ENCODE measurements at regions not wholly inside any gene's neighbourhood (a gene's known extent, or its start where the extent isn't known, plus 50 kb on each side); places are given as distances from the start of the nearest gene placed in this dataset.

- DNase-seq = no peak
- POLR2A ChIA-PET = no interaction called here
- CTCF ChIA-PET = no interaction called here
- Mint-ChIP-seq H3K36me3 (ENCODE audit: low read depth) (no peaks in the 10 kb centered on the region), H3K27me3 (peaks cover 5% of the 10 kb centered on the region), H3K4me1 (ENCODE audit: low read depth) (no peaks in the 10 kb centered on the region), H3K4me3 (no peak overlapping the region), H3K27ac (no peak overlapping the region), H3K9me3 (peaks cover 1% of the 10 kb centered on the region)
- no peak for TF ChIP-seq CTCF (IDR thresholded peaks at IDR 0.05)
- ATAC-seq = no peak
- intact Hi-C loops (cut with micrococcal nuclease) = no loop called here
Measured at GRCh38 chr7:156151658-156152057, 339.4 kb upstream of the SHH start.

- POLR2A ChIA-PET = no interaction called here
- H3K4me1 Mint-ChIP-seq (ENCODE audit: low read depth) = no peaks in the 10 kb centered on the region
- no peaks in the 10 kb centered on the region for H3K36me3 Mint-ChIP-seq (ENCODE audit: low read depth)
- H3K9me3 Mint-ChIP-seq = peaks cover 1% of the 10 kb centered on the region
- TF ChIP-seq CTCF (IDR thresholded peaks at IDR 0.05) = no peak
- intact Hi-C loops (cut with micrococcal nuclease) = no loop called here
- H3K27me3 Mint-ChIP-seq = peaks cover 5% of the 10 kb centered on the region
- CTCF ChIA-PET = no interaction called here
- DNase-seq = no peak
- H3K27ac Mint-ChIP-seq = no peak overlapping the region
- H3K4me3 Mint-ChIP-seq = no peak overlapping the region
- no peak for ATAC-seq
Measured at GRCh38 chr7:156151078-156151477, 338.8 kb upstream of the SHH start.

- Mint-ChIP-seq H3K9me3 (peaks cover 1% of the 10 kb centered on the region), H3K4me3 (no peak overlapping the region), H3K27ac (no peak overlapping the region), H3K36me3 (ENCODE audit: low read depth) (no peaks in the 10 kb centered on the region), H3K4me1 (ENCODE audit: low read depth) (no peaks in the 10 kb centered on the region), H3K27me3 (peaks cover 5% of the 10 kb centered on the region)
- intact Hi-C loops (cut with micrococcal nuclease) = no loop called here
- no peak for ATAC-seq
- TF ChIP-seq CTCF (IDR thresholded peaks at IDR 0.05) = no peak
- ChIA-PET CTCF (no interaction called here), POLR2A (no interaction called here)
- no peak for DNase-seq
Measured at GRCh38 chr7:156148995-156149394, 336.7 kb upstream of the SHH start.

GRCh38 chr7:156148547-156148946 lies 336.3 kb upstream of the SHH start:
- Mint-ChIP-seq H3K27me3 (peaks cover 5% of the 10 kb centered on the region), H3K4me3 (no peak overlapping the region), H3K36me3 (ENCODE audit: low read depth) (no peaks in the 10 kb centered on the region), H3K27ac (no peak overlapping the region), H3K4me1 (ENCODE audit: low read depth) (no peaks in the 10 kb centered on the region), H3K9me3 (peaks cover under 1% of the 10 kb centered on the region)
- ATAC-seq (no peak), DNase-seq (no peak)
- no peak for TF ChIP-seq CTCF (IDR thresholded peaks at IDR 0.05)
- ChIA-PET POLR2A (no interaction called here), CTCF (no interaction called here)
- intact Hi-C loops (cut with micrococcal nuclease) = no loop called here

GRCh38 chr7:156147756-156148504 lies 335.7 kb upstream of the SHH start:
- no peak overlapping the region for H3K4me3 Mint-ChIP-seq
- peaks cover 5% of the 10 kb centered on the region for H3K27me3 Mint-ChIP-seq
- DNase-seq (no peak), ATAC-seq (no peak)
- intact Hi-C loops (cut with micrococcal nuclease) = no loop called here
- no peak for TF ChIP-seq CTCF (IDR thresholded peaks at IDR 0.05)
- ChIA-PET CTCF (no interaction called here), POLR2A (interaction anchor here (0.7 kb wide), 1 partner anchor 299 kb away, joined by 3 read pairs; no protein-coding TSS in a partner anchor)
- H3K4me1 Mint-ChIP-seq (ENCODE audit: low read depth) = no peaks in the 10 kb centered on the region
- no peaks in the 10 kb centered on the region for H3K9me3 Mint-ChIP-seq
- no peak overlapping the region for H3K27ac Mint-ChIP-seq
- no peaks in the 10 kb centered on the region for H3K36me3 Mint-ChIP-seq (ENCODE audit: low read depth)
